Nephron (organoid): ENCODE measurements at regions not wholly inside any gene's neighbourhood (a gene's known extent, or its start where the extent isn't known, plus 50 kb on each side); places are given as distances from the start of the nearest gene placed in this dataset.
A peak's percentile ranks its signal among the peaks of the same experiment; 100 is the strongest.

Source experiments
- H3K27ac Mint-ChIP-seq, 3 experiments: 2 replicates each; pipeline ENCODE4 v1.8.0; 2020; ENCODE audit warnings: mixed read lengths in 3 of 3, mild to moderate bottlenecking in 2 of 3, moderate library complexity in 1 of 3
- H3K27me3 Mint-ChIP-seq: 2 replicates; pipeline ENCODE4 v1.8.0; 2021; ENCODE audit warnings: low read depth, mild to moderate bottlenecking, moderate library complexity, mixed read lengths
- H3K36me3 Mint-ChIP-seq: 2 replicates; pipeline ENCODE4 v1.8.0; 2020; ENCODE audit warnings: low read depth, mixed read lengths
- H3K4me1 Mint-ChIP-seq: 2 replicates; pipeline ENCODE4 v1.8.0; 2020; ENCODE audit warnings: mixed read lengths
- H3K4me3 Mint-ChIP-seq, 3 experiments: 2 replicates each; pipeline ENCODE4 v1.8.0; 2020; ENCODE audit warnings: mild to moderate bottlenecking in 3 of 3, mixed read lengths in 3 of 3, moderate library complexity in 2 of 3
- H3K9me3 Mint-ChIP-seq: 2 replicates; pipeline ENCODE4 v1.8.0; 2020; ENCODE audit warnings: mixed read lengths
- TF ChIP-seq, protein P1 (sequence below), 3 experiments: fragments of 200-600 bp; sonication (generic); IDR thresholded peaks; one replicate each; pipeline ENCODE4 v1.5.0; 2021; ENCODE audit warnings: antibody characterized with exemption in 3 of 3; ENCODE audit not compliant: unreplicated experiment in 3 of 3

- TF ChIP-seq, protein P1, sequence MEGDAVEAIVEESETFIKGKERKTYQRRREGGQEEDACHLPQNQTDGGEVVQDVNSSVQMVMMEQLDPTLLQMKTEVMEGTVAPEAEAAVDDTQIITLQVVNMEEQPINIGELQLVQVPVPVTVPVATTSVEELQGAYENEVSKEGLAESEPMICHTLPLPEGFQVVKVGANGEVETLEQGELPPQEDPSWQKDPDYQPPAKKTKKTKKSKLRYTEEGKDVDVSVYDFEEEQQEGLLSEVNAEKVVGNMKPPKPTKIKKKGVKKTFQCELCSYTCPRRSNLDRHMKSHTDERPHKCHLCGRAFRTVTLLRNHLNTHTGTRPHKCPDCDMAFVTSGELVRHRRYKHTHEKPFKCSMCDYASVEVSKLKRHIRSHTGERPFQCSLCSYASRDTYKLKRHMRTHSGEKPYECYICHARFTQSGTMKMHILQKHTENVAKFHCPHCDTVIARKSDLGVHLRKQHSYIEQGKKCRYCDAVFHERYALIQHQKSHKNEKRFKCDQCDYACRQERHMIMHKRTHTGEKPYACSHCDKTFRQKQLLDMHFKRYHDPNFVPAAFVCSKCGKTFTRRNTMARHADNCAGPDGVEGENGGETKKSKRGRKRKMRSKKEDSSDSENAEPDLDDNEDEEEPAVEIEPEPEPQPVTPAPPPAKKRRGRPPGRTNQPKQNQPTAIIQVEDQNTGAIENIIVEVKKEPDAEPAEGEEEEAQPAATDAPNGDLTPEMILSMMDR (IDR thresholded peaks at IDR 0.05; ENCODE audit: unreplicated experiment in 3 of 3), result no peak
- Mint-ChIP-seq H3K36me3 (no peaks in the 10 kb centered on the region), H3K4me1 (peaks cover 22% of the 10 kb centered on the region), H3K4me3 (no peak overlapping the region), H3K27ac (peak overlapping the region; percentile 53 to 87 (median 80)), H3K27me3 (no peaks in the 10 kb centered on the region), H3K9me3 (no peaks in the 10 kb centered on the region)
Measured at GRCh38 chr5:35303152-35303551, 72.9 kb upstream of the PRLR start.

DNA sequence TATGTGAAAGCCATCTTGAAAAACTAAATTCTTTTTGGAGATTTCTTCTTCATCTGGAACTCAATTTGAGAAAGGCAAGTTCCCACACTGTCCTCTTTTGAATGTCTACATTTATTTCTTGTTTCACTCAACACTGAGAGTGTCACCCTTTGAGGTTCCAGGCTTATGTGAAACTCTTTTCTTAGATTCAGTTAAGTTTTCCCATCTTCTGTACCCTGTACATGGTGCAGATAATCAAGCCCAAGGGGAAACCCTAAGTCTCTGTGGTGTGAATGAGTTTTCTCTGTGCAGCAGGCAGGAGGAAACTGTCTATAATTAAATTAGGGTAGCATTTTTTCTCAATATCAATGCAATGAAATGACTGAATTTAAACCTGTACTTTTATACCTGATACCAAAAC, 72.3 kb upstream of the PRLR start:
- Mint-ChIP-seq H3K27me3 (no peaks in the 10 kb centered on the region), H3K27ac (peak overlapping the region in 2 of 3 experiments; percentile 47 to 78), H3K4me3 (no peak overlapping the region), H3K9me3 (no peaks in the 10 kb centered on the region), H3K4me1 (peaks cover 22% of the 10 kb centered on the region), H3K36me3 (no peaks in the 10 kb centered on the region)
- TF ChIP-seq, protein P1 (IDR thresholded peaks at IDR 0.05; ENCODE audit: unreplicated experiment in 3 of 3), result no peak

DNA sequence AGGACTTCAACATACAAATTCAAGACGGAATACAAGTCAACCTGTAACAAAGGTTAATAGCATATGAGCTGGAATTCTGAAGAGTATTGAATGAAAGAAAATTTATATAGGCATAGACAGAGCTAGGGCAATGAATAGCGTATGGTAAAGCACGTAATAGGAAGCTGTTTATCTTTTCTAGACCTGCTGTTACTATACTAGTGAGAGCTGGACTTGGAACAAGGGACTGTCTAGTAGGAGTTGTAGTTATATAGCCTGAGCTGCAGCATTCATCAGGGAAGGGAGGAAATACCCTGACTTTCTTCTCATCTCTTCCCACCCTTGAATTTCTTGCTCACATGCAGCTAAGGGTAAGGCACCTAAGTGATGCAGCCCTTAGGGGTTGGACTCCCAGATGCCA, 67.5 kb upstream of the PRLR start:
- no peak overlapping the region for H3K4me3 Mint-ChIP-seq
- no peak overlapping the region for H3K27ac Mint-ChIP-seq
- H3K9me3 Mint-ChIP-seq, result peaks cover 7% of the 10 kb centered on the region
- TF ChIP-seq, protein P1 (IDR thresholded peaks at IDR 0.05; ENCODE audit: unreplicated experiment in 3 of 3), result no peak
- peaks cover 1% of the 10 kb centered on the region for H3K36me3 Mint-ChIP-seq
- H3K27me3 Mint-ChIP-seq, result no peaks in the 10 kb centered on the region
- peaks cover 4% of the 10 kb centered on the region for H3K4me1 Mint-ChIP-seq

GRCh38 chr5:35294976-35295375, 64.7 kb upstream of the PRLR start:
- TF ChIP-seq, protein P1 (IDR thresholded peaks at IDR 0.05; ENCODE audit: unreplicated experiment in 3 of 3), result no peak
- H3K27ac Mint-ChIP-seq, result peak overlapping the region in 1 of 3 experiments; percentile 21
- peaks cover 4% of the 10 kb centered on the region for H3K4me1 Mint-ChIP-seq
- H3K36me3 Mint-ChIP-seq, result peaks cover 4% of the 10 kb centered on the region
- peaks cover 14% of the 10 kb centered on the region for H3K9me3 Mint-ChIP-seq
- H3K4me3 Mint-ChIP-seq, result no peak overlapping the region
- H3K27me3 Mint-ChIP-seq, result no peaks in the 10 kb centered on the region

GRCh38 chr5:35294017-35294416, 63.7 kb upstream of the PRLR start:
- Mint-ChIP-seq H3K36me3 (peaks cover 4% of the 10 kb centered on the region), H3K27ac (no peak overlapping the region), H3K4me3 (no peak overlapping the region), H3K27me3 (no peaks in the 10 kb centered on the region), H3K4me1 (peaks cover 4% of the 10 kb centered on the region), H3K9me3 (peaks cover 19% of the 10 kb centered on the region)
- TF ChIP-seq, protein P1 (IDR thresholded peaks at IDR 0.05; ENCODE audit: unreplicated experiment in 3 of 3), result no peak

DNA sequence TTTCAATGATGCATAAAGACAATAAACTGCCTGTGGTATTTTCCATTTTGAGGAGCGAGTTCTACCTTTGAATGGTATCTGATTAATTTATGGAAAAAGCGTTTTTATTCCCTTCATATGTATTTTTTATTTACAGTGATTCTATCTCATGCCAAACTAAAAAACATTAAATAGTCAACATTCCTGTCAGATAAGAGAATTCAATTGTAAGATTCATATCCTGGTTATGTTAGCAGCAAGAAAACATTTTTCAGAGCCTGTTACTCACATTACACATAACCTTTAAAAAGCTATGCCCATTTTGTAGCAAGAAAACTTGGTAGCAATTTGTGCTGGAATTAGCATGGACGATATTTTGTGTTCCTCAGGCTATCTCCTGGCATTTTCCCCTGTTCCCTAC, 55.1 kb upstream of the PRLR start:
- TF ChIP-seq, protein P1 (IDR thresholded peaks at IDR 0.05; ENCODE audit: unreplicated experiment in 3 of 3), result no peak
- H3K27me3 Mint-ChIP-seq, result no peaks in the 10 kb centered on the region
- H3K36me3 Mint-ChIP-seq, result no peaks in the 10 kb centered on the region
- peak overlapping the region; percentile 12 to 28 (median 23) for H3K27ac Mint-ChIP-seq
- peaks cover 5% of the 10 kb centered on the region for H3K9me3 Mint-ChIP-seq
- no peak overlapping the region for H3K4me3 Mint-ChIP-seq
- peaks cover 44% of the 10 kb centered on the region for H3K4me1 Mint-ChIP-seq
